SK-N-SH (cell line): ENCODE measurements at regions not wholly inside any gene's neighbourhood (a gene's known extent, or its start where the extent isn't known, plus 50 kb on each side); places are given as distances from the start of the nearest gene placed in this dataset.
"Not testable (repeated sequence)": the region's sequence is repeated elsewhere in the genome, so short reads cannot be mapped to it uniquely, and the experiment has no call there.

ENCODE experiments used
- CTCF ChIA-PET: fragments of 300-600, 350-600 bp; formaldehyde crosslinking; extraction: SDS; loops from one replicate; lab custom pipeline; 2021; lab: Yijun Ruan, JAX
- POLR2A ChIA-PET: fragments of 350-600 bp; sonication (Branson Sonifier 250); formaldehyde crosslinking; extraction: SDS; loops from one replicate; lab custom pipeline; 2020; ENCODE audit warnings: antibody characterized with exemption, inconsistent platforms; lab: Yijun Ruan, JAX
- DNase-seq: peaks from one replicate; pipeline ENCODE4 v3.0.0; 2012
- H2AFZ ChIP-seq: fragments of 200-600 bp; sonication (generic); 2 replicates; pipeline ENCODE4 v1.8.1; 2016; ENCODE audit warnings: antibody characterized with exemption, mild to moderate bottlenecking, low read depth
- H3F3A ChIP-seq: fragments of 200-600 bp; sonication (generic); replicated peaks from 2 replicates; pipeline ENCODE3; 2016; ENCODE audit warnings: antibody characterized with exemption, mild to moderate bottlenecking; ENCODE audit not compliant: insufficient read depth
- H3K27ac ChIP-seq, 2 experiments: fragments of 200-500 bp in 1 of 2; fragments of 200-600 bp in 1 of 2; sonication (Bioruptor generic) in 1 of 2; sonication (generic), shearing (Covaris generic) in 1 of 2; 2 replicates each; pipeline versions ENCODE4 v1.5.1 to v1.6.1; 2014 to 2016; ENCODE audit warnings: low read depth in 2 of 2, inconsistent platforms in 1 of 2, low read length in 1 of 2, mild to moderate bottlenecking in 1 of 2, mixed read lengths in 1 of 2
- H3K27me3 ChIP-seq: fragments of 200-600 bp; sonication (generic), shearing (Covaris generic); 2 replicates; pipeline ENCODE4 v1.6.1; 2016; ENCODE audit warnings: mixed run types; ENCODE audit not compliant: insufficient read depth
- H3K36me3 ChIP-seq, 2 experiments: fragments of 200-500 bp in 1 of 2; fragments of 200-600 bp in 1 of 2; sonication (Bioruptor generic) in 1 of 2; sonication (generic) in 1 of 2; replicated peaks in 1 of 2; 2 replicates each; pipeline versions ENCODE3 to v1.5.1; 2014 to 2016; ENCODE audit warnings: low read length in 1 of 2, mild to moderate bottlenecking in 1 of 2; ENCODE audit not compliant: insufficient read depth in 2 of 2, control insufficient read depth in 1 of 2
- H3K4me1 ChIP-seq, 2 experiments: fragments of 200-500 bp in 1 of 2; fragments of 200-600 bp in 1 of 2; sonication (Bioruptor generic) in 1 of 2; sonication (generic), shearing (Covaris generic) in 1 of 2; 2 replicates each; pipeline versions ENCODE4 v1.5.1 to v1.6.1; 2014 to 2016; ENCODE audit warnings: low read depth in 1 of 2, low read length in 1 of 2, mixed run types in 1 of 2; ENCODE audit not compliant: insufficient read depth in 2 of 2, control insufficient read depth in 1 of 2
- H3K4me2 ChIP-seq: fragments of 200-600 bp; sonication (generic), shearing (Covaris generic); 2 replicates; pipeline ENCODE4 v1.6.1; 2017; ENCODE audit warnings: mixed run types
- H3K4me3 ChIP-seq, 2 experiments: fragments of 200-500 bp in 1 of 2; fragments of 200-600 bp in 1 of 2; sonication (Bioruptor generic) in 1 of 2; sonication (generic), shearing (Covaris generic) in 1 of 2; 2 replicates each; pipeline versions ENCODE4 v1.5.1 to v1.8.1; 2014 to 2016; ENCODE audit warnings: low read depth in 2 of 2, inconsistent platforms in 1 of 2, low read length in 1 of 2, mild to moderate bottlenecking in 1 of 2, mixed read lengths in 1 of 2, moderate library complexity in 1 of 2
- H3K79me2 ChIP-seq: fragments of 200-600 bp; sonication (generic); 2 replicates; pipeline ENCODE4 v1.8.1; 2017; ENCODE audit warnings: mild to moderate bottlenecking; ENCODE audit not compliant: insufficient read depth
- H3K9ac ChIP-seq: fragments of 200-600 bp; sonication (generic); 2 replicates; pipeline ENCODE4 v1.6.1; 2017; ENCODE audit warnings: mixed run types
- H3K9me2 ChIP-seq: fragments of 200-600 bp; sonication (generic); 2 replicates; pipeline ENCODE4 v1.6.1; 2017; ENCODE audit warnings: mixed run types
- H3K9me3 ChIP-seq: fragments of 200-600 bp; sonication (generic); 2 replicates; pipeline ENCODE4 v1.6.1; 2017; ENCODE audit warnings: mixed run types, mild to moderate bottlenecking, moderate library complexity
- H4K20me1 ChIP-seq: fragments of 200-600 bp; sonication (generic); 2 replicates; pipeline ENCODE4 v1.6.1; 2017; ENCODE audit warnings: mild to moderate bottlenecking, mixed run types; ENCODE audit not compliant: insufficient read depth
- CHD2 ChIP-seq: fragments of 150-350 bp; IDR thresholded peaks from 2 replicates; pipeline ENCODE4 v1.6.1; 2018; ENCODE audit warnings: low read length; ENCODE audit not compliant: partially characterized antibody
- ELF1 ChIP-seq: IDR thresholded peaks from 2 replicates; pipeline ENCODE4 v1.4.0; 2012
- EP300 ChIP-seq, 2 experiments: IDR thresholded peaks; 2 replicates each; pipeline versions ENCODE4 v1.4.0 to v1.6.1; 2012; ENCODE audit warnings: borderline replicate concordance in 1 of 2, low read depth in 1 of 2, low read length in 1 of 2
- EZH2phosphoT487 ChIP-seq: fragments of 200-600 bp; sonication (generic); IDR thresholded peaks from 2 replicates; pipeline ENCODE4 v1.6.1; 2017; ENCODE audit warnings: low read depth, mixed run types, mild to moderate bottlenecking, antibody characterized with exemption, moderate library complexity, borderline replicate concordance
- FOSL2 ChIP-seq: IDR thresholded peaks from 2 replicates; pipeline ENCODE4 v1.4.0; 2012; ENCODE audit warnings: low read depth, mild to moderate bottlenecking, moderate library complexity, borderline replicate concordance
- JUND ChIP-seq: IDR thresholded peaks from 2 replicates; pipeline ENCODE4 v1.4.0; 2012
- MEF2A ChIP-seq: IDR thresholded peaks from 2 replicates; pipeline ENCODE4 v1.4.0; 2012; ENCODE audit warnings: low read depth, borderline replicate concordance
- MXI1 ChIP-seq: IDR thresholded peaks from 2 replicates; pipeline ENCODE4 v1.6.1; 2012; ENCODE audit warnings: mild to moderate bottlenecking, low read depth, low read length, improper control_type of control experiment
- SMC3 ChIP-seq: IDR thresholded peaks from 2 replicates; pipeline ENCODE4 v1.6.1; 2012; ENCODE audit warnings: low read depth, low read length, improper control_type of control experiment
- TAF1 ChIP-seq: IDR thresholded peaks from 2 replicates; pipeline ENCODE4 v1.6.1; 2012; ENCODE audit warnings: low read depth, mild to moderate bottlenecking, low read length, moderate library complexity, borderline replicate concordance
- TCF12 ChIP-seq: IDR thresholded peaks from 2 replicates; pipeline ENCODE4 v1.4.0; 2012
- WGBS: methylation state at CpG from one replicate; pipeline ENCODE4 v1.1.6; 2017; ENCODE audit warnings: low lambda C conversion rate; 5-methylcytosine and 5-hydroxymethylcytosine counted together
- TF ChIP-seq, protein P1 (sequence below): IDR thresholded peaks from 2 replicates; pipeline ENCODE4; 2012

DNA sequence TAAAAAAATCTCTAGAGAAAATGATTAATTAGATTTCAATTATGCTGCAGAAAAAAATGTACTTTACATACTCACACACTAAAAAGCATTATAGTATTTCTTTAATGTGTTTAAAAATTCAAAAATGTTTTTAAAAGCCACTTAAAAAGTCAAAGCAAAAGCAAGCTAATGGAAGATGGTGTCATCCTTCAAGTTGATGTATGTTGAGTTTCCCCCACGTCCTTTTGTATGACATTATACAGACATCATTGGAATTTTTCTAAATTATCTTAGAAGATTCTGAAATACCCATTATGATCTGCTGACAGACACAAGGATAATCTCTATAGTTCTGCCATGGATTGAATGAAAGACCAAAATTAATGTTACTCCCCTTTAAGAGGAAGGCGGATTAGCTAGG lies 393.7 kb upstream of the TENM3 start:
- Histone ChIP-seq H2AFZ (no peak overlapping the region), H4K20me1 (no peaks in the 10 kb centered on the region), H3K79me2 (no peaks in the 10 kb centered on the region), H3K27ac (no peak overlapping the region), H3K4me1 (peaks cover 0 to 8% of the 10 kb centered on the region in 2 experiments; a peak in 2 of 4 replicates), H3K36me3 (no peaks in the 10 kb centered on the region), H3K27me3 (no peaks in the 10 kb centered on the region), H3K9me2 (0 out of 2 replicates have a peak, but pooled peaks cover 4% of the 10 kb centered on the region), H3K9ac (no peak overlapping the region), H3F3A (no peaks in the 10 kb centered on the region), H3K4me3 (no peak overlapping the region), H3K9me3 (no peaks in the 10 kb centered on the region), H3K4me2 (no peak overlapping the region)
- no peak for DNase-seq
- WGBS = 61% methylated on average over 2 of the region's 2 CpGs
- POLR2A ChIA-PET = no interaction called here
- CTCF ChIA-PET = no interaction called here
- TF ChIP-seq, protein P1, sequence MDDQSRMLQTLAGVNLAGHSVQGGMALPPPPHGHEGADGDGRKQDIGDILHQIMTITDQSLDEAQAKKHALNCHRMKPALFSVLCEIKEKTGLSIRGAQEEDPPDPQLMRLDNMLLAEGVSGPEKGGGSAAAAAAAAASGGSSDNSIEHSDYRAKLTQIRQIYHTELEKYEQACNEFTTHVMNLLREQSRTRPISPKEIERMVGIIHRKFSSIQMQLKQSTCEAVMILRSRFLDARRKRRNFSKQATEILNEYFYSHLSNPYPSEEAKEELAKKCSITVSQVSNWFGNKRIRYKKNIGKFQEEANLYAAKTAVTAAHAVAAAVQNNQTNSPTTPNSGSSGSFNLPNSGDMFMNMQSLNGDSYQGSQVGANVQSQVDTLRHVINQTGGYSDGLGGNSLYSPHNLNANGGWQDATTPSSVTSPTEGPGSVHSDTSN = no peak
- TF ChIP-seq ELF1 (no peak), CHD2 (no peak), TCF12 (no peak), FOSL2 (no peak), MXI1 (no peak)

DNA sequence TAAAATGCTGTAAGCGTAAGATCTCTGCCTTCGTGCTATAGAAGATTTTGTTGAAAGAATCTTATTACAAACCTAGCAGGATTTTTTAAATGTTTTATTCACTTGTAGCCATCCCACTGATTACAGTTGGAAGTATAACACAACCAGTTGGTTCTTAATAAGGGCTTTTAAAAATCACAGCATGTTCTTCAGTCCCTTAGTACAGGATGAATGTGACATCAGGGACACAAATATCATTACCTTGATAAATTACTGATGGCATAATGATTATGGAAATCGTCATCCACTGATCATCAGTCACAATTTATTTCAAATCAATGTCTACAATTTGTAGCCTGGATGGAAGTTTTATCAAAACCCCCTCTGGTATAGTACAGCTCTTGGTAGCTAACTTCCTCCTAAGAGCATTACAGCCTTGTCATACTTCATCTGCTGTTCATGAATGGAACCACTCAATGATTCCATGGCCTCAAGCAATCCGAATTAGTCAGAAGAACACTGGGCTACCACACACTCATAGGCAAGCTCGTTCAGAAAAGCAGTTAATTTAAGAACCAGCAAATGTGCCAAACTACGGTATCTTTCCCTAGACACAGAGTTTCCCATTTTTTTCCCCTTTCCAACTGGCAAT lies 389.2 kb upstream of the TENM3 start:
- H3K79me2 ChIP-seq = no peaks in the 10 kb centered on the region
- H3K36me3 ChIP-seq = no peaks in the 10 kb centered on the region
- CTCF ChIA-PET = interaction anchor here (1.0 kb wide), 1 partner anchor 22 kb away, joined by 4 read pairs; no protein-coding TSS in a partner anchor
- H3K27ac ChIP-seq = no peak overlapping the region; a peak in 1 of 4 replicates
- H4K20me1 ChIP-seq = no peaks in the 10 kb centered on the region
- no peak overlapping the region for H2AFZ ChIP-seq
- POLR2A ChIA-PET = no interaction called here
- peak; percentile 39 for DNase-seq
- no peaks in the 10 kb centered on the region for H3F3A ChIP-seq
- WGBS = 57% methylated on average over 6 of the region's 6 CpGs
- no peaks in the 10 kb centered on the region for H3K9me3 ChIP-seq
- no peak overlapping the region for H3K4me3 ChIP-seq
- H3K4me1 ChIP-seq = peaks cover 0 to 4% of the 10 kb centered on the region in 2 experiments; a peak in 2 of 4 replicates
- H3K4me2 ChIP-seq = no peak overlapping the region
- no peaks in the 10 kb centered on the region for H3K27me3 ChIP-seq
- no peaks in the 10 kb centered on the region for H3K9me2 ChIP-seq
- TF ChIP-seq TAF1 = no peak
- peak in 1 of 2 experiments; percentile 15; a peak in 1 of 4 replicates for TF ChIP-seq EP300 (IDR thresholded peaks at IDR 0.05; ENCODE audit: borderline replicate concordance in 1 of 2, low read depth in 1 of 2, low read length in 1 of 2)
- TF ChIP-seq, all 33 proteins: peak for 1
- H3K9ac ChIP-seq = no peak overlapping the region

- no peak for DNase-seq
- no peak for TF ChIP-seq EZH2phosphoT487
- TF ChIP-seq JUND = no peak
- no peak for TF ChIP-seq MXI1
- TF ChIP-seq SMC3 = no peak
- no peak for TF ChIP-seq MEF2A
- 43% methylated on average over 1 of the region's 1 CpG for WGBS
- Histone ChIP-seq H3K4me3 (no peak overlapping the region), H3K36me3 (no peaks in the 10 kb centered on the region), H3K79me2 (no peaks in the 10 kb centered on the region), H2AFZ (no peak overlapping the region), H3K27ac (no peak overlapping the region), H3K9me3 (no peaks in the 10 kb centered on the region), H3K4me1 (peaks cover 3 to 9% of the 10 kb centered on the region in 2 experiments; a peak in 3 of 4 replicates), H3K9me2 (no peaks in the 10 kb centered on the region), H3K27me3 (no peaks in the 10 kb centered on the region), H3F3A (no peaks in the 10 kb centered on the region), H3K9ac (no peak overlapping the region), H4K20me1 (no peaks in the 10 kb centered on the region), H3K4me2 (no peak overlapping the region)
- CTCF ChIA-PET = no interaction called here
- POLR2A ChIA-PET = no interaction called here
These were observed 387.9 kb upstream of the TENM3 start for GRCh38 chr4:181855307-181855706.

DNA sequence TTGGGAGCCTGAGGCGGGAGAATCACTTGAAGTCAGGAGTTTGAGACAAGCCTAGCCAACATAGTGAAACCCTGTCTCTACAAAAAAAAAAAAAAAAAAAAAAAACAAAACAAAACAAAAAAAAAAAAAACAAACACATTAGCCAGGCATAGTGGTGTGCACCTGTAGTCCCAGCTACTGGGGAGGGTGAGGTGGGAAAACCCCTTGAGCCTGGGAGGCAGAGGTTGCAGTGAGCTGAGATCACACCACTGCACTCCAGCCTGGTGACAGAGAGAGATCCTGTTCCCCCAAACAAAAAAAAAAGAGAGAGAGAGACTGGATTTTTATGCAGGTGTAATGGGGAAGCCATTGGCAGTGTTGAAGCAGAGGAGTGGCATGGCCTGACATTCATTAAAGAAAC lies 385.7 kb upstream of the TENM3 start:
- 83% methylated on average over 1 of the region's 1 CpG for WGBS

More for the DNA sequence above, 385.7 kb upstream of the TENM3 start:
- H3K9me2 ChIP-seq, H3F3A ChIP-seq, H4K20me1 ChIP-seq, H3K27me3 ChIP-seq, H3K79me2 ChIP-seq, POLR2A ChIA-PET, H3K27ac ChIP-seq, DNase-seq, H3K9ac ChIP-seq, H3K4me3 ChIP-seq, H2AFZ ChIP-seq, H3K4me2 ChIP-seq, H3K9me3 ChIP-seq, H3K36me3 ChIP-seq: not testable (repeated sequence)
- peaks cover 3 to 12% of the 10 kb centered on the region in 2 experiments; a peak in 3 of 4 replicates for H3K4me1 ChIP-seq
- CTCF ChIA-PET = interaction anchor here (1.0 kb wide), 1 partner anchor 45 kb away, joined by 3 read pairs; no protein-coding TSS in a partner anchor
